ENCODE measurements at regions not wholly inside any gene's neighbourhood (a gene's known extent, or its start where the extent isn't known, plus 50 kb on each side); places are given as distances from the start of the nearest gene placed in this dataset.

GRCh38 chr15:70306081-70306480, 208.4 kb upstream of the TLE3 start:
- TF ChIP-seq, protein P1, sequence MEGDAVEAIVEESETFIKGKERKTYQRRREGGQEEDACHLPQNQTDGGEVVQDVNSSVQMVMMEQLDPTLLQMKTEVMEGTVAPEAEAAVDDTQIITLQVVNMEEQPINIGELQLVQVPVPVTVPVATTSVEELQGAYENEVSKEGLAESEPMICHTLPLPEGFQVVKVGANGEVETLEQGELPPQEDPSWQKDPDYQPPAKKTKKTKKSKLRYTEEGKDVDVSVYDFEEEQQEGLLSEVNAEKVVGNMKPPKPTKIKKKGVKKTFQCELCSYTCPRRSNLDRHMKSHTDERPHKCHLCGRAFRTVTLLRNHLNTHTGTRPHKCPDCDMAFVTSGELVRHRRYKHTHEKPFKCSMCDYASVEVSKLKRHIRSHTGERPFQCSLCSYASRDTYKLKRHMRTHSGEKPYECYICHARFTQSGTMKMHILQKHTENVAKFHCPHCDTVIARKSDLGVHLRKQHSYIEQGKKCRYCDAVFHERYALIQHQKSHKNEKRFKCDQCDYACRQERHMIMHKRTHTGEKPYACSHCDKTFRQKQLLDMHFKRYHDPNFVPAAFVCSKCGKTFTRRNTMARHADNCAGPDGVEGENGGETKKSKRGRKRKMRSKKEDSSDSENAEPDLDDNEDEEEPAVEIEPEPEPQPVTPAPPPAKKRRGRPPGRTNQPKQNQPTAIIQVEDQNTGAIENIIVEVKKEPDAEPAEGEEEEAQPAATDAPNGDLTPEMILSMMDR (conservative IDR thresholded peaks at IDR 0.05 in 1 of 2, IDR thresholded peaks at IDR 0.05 in 1 of 2; ENCODE audit: low read depth in 1 of 2, low read length in 2 of 2) = no peak
- TF ChIP-seq EZH2 (IDR thresholded peaks at IDR 0.05; ENCODE audit: low read length, missing control alignments) = no peak
